HG02763 (cell line): ENCODE measurements at regions not wholly inside any gene's neighbourhood (a gene's known extent, or its start where the extent isn't known, plus 50 kb on each side); places are given as distances from the start of the nearest gene placed in this dataset.
"Not testable (repeated sequence)": the region's sequence is repeated elsewhere in the genome, so short reads cannot be mapped to it uniquely, and the experiment has no call there.

Source experiments
- ATAC-seq: cut with Tn5 transposase; IDR thresholded peaks from one replicate; pipeline ENCODE4 v1.9.1; 2021; ENCODE audit warnings: mild to moderate bottlenecking, moderate library complexity; ENCODE audit not compliant: unreplicated experiment

GRCh38 chr19:14285726-14286125, 79.8 kb upstream of the ADGRL1 start:
- not testable (repeated sequence) for ATAC-seq

GRCh38 chr19:14283813-14284520, 78.0 kb upstream of the ADGRL1 start:
- peak; percentile 61 for ATAC-seq

- ATAC-seq: not testable (repeated sequence)
These were observed 73.3 kb upstream of the ADGRL1 start for GRCh38 chr19:14279270-14279669.

GRCh38 chr19:14277608-14278007, 71.6 kb upstream of the ADGRL1 start:
- ATAC-seq: no peak

GRCh38 chr19:14275823-14276222, 69.9 kb upstream of the ADGRL1 start:
- not testable (repeated sequence) for ATAC-seq

GRCh38 chr19:14272623-14273022, 66.7 kb upstream of the ADGRL1 start:
- ATAC-seq: no peak

- ATAC-seq: no peak
These were observed 65.9 kb upstream of the ADGRL1 start for GRCh38 chr19:14271840-14272239.

- ATAC-seq: not testable (repeated sequence)
These were observed 64.6 kb upstream of the ADGRL1 start for GRCh38 chr19:14270557-14270956.

GRCh38 chr19:14267224-14267741, 61.3 kb upstream of the ADGRL1 start:
- ATAC-seq: no peak

- ATAC-seq: not testable (repeated sequence)
These were observed 60.2 kb upstream of the ADGRL1 start for GRCh38 chr19:14266208-14266607.

- no peak for ATAC-seq
These were observed 59.5 kb upstream of the ADGRL1 start for GRCh38 chr19:14265290-14266036.

GRCh38 chr19:14255902-14256649, 50.1 kb upstream of the ADGRL1 start:
- ATAC-seq: not testable (repeated sequence)
